ENCODE measurements at regions not wholly inside any gene's neighbourhood (a gene's known extent, or its start where the extent isn't known, plus 50 kb on each side); places are given as distances from the start of the nearest gene placed in this dataset.

DNA sequence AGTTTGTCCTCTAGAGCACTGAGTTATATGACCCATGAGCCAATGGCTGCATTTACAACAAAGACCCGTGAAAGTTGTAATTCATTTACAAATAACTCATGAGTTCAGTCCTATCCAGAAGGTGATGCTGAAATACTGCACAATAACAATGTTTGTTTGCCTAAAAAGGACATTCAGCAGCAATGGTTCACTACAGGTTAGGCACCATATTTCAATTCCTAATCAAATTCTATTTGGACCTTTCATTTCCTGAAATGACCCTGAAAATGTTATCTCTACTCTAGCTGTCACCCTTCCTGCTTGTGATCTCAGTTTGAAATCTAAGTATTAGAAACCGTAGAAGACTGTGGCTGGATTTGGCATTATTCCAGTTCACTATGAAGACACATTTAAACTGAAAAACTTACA lies 191.2 kb upstream of the SAMSN1 start:
- TF ChIP-seq, protein P1, sequence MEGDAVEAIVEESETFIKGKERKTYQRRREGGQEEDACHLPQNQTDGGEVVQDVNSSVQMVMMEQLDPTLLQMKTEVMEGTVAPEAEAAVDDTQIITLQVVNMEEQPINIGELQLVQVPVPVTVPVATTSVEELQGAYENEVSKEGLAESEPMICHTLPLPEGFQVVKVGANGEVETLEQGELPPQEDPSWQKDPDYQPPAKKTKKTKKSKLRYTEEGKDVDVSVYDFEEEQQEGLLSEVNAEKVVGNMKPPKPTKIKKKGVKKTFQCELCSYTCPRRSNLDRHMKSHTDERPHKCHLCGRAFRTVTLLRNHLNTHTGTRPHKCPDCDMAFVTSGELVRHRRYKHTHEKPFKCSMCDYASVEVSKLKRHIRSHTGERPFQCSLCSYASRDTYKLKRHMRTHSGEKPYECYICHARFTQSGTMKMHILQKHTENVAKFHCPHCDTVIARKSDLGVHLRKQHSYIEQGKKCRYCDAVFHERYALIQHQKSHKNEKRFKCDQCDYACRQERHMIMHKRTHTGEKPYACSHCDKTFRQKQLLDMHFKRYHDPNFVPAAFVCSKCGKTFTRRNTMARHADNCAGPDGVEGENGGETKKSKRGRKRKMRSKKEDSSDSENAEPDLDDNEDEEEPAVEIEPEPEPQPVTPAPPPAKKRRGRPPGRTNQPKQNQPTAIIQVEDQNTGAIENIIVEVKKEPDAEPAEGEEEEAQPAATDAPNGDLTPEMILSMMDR (IDR thresholded peaks at IDR 0.05) = no peak
- TF ChIP-seq EZH2phosphoT487 (IDR thresholded peaks at IDR 0.05) (no peak), EZH2 (IDR thresholded peaks at IDR 0.05) (no peak)
